Putamen (tissue), 1 donor: ENCODE measurements at regions not wholly inside any gene's neighbourhood (a gene's known extent, or its start where the extent isn't known, plus 50 kb on each side); places are given as distances from the start of the nearest gene placed in this dataset.
"Not testable (repeated sequence)": the region's sequence is repeated elsewhere in the genome, so short reads cannot be mapped to it uniquely, and the experiment has no call there.

Experiments used
- DNase-seq: peaks from one replicate; pipeline ENCODE4 v3.0.0-alpha.2; 2016; ENCODE audit warnings: low spot score

DNA sequence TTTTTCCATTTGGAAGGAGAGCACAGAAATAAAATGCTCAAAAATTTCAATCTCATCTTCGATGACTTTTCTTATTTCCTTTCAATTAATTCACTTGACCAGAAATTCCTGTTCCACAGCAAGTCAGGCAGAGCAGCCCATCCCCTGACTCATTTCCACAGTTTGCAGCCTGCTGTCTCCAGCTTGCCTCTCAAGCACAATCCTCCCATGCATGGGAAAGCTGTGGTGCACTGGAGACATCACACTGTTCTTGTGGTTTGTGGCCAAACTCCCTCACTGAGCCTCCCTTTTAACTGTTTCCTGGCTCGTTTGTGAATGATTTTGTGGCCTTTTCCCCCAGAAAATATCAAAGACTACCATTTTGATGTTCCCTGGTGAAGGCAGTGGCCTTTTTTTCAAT, 114.0 kb upstream of the ENPEP start:
- DNase-seq: no peak

- no peak for DNase-seq
Measured at GRCh38 chr4:110359076-110359475, 116.9 kb upstream of the ENPEP start.

DNA sequence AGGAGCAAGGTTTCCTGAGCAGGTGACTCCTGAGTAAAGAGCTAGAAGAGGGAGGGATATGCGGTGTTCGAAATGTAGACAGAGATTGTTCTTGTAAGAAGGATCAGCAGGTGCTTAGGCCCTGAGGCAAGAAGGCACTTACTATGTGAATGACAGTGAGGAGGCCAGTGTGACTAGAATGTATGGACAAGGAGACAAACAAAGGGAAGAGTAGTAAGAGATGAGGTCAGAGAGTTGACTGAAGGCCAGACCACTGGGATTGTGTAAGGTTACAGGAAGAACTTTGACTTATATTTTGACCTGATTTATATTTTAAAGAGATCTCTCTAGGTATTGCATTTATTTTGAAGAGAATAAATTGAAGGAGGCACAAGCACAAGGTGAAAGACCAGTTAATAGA, 118.4 kb upstream of the ENPEP start:
- no peak for DNase-seq

DNA sequence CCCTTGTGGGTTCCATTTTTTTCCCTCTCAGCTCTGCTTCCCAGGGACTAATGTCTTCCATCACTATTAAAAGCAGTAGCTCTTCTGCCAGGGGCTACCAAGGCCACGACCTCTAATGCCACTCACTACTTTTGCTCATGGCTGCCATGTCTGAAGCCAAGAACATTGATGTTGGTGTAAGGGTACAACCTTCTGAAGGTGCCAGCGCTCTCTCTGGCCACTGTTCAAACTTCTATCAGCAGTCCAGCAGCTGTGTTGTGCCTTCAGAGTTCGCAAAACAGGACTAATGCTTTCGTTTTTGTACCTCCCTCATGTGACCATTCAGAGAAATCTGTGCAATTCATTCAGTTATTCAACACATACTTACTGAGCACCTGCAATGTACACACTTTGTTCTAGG, 121.5 kb upstream of the ENPEP start:
- DNase-seq: no peak

GRCh38 chr4:110352670-110353442, 123.1 kb upstream of the ENPEP start:
- no peak for DNase-seq

DNA sequence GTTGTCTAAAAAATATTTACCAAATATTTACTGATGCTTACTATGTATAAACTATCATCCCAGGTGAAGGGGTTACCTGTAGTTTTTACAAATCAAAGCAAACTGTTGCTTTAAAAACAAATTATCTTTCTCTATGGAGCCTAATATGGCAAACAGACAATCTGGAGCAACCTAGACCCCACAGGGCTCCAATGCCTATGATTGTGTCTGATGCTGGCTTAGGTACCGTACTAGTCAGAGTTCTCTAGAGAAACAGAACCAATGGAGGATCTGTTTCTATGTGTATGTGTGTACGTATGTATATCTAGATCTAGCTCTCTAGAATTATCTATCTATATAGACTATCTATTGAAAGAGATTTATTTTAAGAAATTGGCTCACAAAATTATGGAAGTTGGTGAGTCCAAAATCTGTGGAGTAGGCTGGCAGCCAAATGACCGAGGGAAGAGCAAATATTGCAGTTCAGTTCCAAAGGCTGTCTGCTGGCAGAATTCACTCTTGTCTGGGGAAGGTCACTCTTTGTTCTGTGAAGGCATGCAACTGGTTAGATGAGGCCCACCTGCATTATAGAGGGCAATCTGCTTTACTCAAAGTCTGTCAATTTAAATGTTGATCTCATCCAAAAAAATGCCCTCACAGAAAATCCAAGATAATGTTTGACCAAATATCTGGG, 127.1 kb upstream of the ENPEP start:
- DNase-seq: no peak

DNA sequence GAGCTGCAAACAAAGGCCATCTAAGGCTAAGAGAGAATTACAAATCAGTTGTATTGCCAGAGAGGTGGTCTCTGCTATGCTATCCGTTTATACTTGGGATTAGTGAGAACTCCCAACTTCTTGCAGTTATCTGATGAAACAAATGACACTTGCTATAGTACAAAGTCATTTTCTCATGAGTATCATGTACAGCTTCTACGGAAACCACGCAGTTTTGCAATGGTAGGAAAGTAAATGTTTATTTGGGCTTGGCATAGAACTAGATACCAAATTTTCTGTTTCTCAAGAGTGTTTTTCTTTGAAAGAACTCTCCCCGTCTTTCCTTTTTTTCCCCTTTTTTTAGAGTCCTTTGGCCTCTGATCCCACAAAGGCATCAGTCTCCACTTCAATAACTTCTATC, 128.2 kb upstream of the ENPEP start:
- DNase-seq: no peak

- DNase-seq: no peak
Measured at GRCh38 chr4:110344165-110344564, 131.8 kb upstream of the ENPEP start.

GRCh38 chr4:110343534-110343933, 132.4 kb upstream of the ENPEP start:
- DNase-seq: no peak

GRCh38 chr4:110341118-110341517, 134.8 kb upstream of the ENPEP start:
- DNase-seq: not testable (repeated sequence)

GRCh38 chr4:110335399-110335798, 137.0 kb upstream of the ELOVL6 start:
- DNase-seq: no peak

GRCh38 chr4:110332483-110332882, 134.1 kb upstream of the ELOVL6 start:
- DNase-seq: no peak

GRCh38 chr4:110326426-110326825, 128.0 kb upstream of the ELOVL6 start:
- DNase-seq: not testable (repeated sequence)

- DNase-seq: no peak
Measured at GRCh38 chr4:110310795-110311194, 112.4 kb upstream of the ELOVL6 start.

DNA sequence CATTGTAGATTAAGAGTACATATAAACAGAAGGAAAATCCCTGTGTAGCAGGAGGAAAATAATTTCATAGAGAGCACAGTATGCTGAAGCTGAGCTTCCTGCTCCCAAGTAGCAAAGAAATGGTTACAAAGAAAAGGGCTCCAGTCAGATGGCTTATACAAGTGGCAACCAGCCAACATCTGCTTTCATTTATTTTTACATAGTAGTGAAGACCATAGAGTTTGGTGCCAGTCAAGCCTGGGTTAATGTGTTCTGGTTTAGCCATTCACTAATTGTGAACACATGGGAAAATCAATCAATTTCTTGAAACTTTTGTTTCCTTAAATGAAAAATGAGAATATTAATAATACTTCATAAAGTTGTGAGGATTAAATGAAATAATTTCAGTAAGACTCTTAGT, 111.3 kb upstream of the ELOVL6 start:
- no peak for DNase-seq

DNA sequence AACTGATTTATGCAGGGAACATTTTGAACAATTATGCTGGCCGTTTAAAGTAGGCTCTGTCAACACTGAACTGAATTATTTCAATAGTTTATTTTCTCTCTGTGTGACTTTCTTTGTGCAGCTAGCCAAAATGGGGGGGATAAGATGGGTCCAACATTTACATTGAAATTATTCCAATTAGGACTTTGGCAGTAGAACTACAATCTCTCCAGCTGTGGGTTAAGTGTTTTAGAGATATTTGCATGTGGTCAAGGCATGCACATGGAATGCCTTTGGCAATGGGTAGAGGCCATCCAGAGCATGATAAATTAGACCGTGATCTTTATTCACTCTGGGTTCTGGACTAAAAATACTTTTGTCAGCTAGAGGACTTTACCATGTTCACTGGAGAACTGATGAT, 107.9 kb upstream of the ELOVL6 start:
- no peak for DNase-seq

GRCh38 chr4:110305455-110305854, 107.0 kb upstream of the ELOVL6 start:
- no peak for DNase-seq

DNA sequence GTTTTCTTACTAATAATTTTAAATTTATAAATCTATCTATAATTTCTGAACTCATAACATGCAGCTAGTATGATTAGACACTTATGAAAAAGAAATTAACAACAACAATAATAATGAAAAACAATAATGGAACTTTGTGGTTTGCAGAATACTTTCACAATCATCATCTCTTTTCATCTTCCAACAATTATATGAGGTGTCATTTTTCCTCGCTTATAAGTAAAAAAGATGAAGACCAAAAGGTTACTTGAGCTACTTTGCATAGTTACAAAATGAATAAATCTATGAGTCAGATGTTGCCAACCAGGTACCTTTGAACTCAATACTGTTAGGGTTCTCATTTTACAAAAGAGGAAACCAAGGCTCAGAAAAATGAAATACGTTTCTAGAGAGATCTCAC, 98.5 kb upstream of the ELOVL6 start:
- no peak for DNase-seq

- no peak for DNase-seq
Measured at GRCh38 chr4:110294165-110294564, 95.8 kb upstream of the ELOVL6 start.

GRCh38 chr4:110292994-110293744, 94.8 kb upstream of the ELOVL6 start:
- no peak for DNase-seq

DNA sequence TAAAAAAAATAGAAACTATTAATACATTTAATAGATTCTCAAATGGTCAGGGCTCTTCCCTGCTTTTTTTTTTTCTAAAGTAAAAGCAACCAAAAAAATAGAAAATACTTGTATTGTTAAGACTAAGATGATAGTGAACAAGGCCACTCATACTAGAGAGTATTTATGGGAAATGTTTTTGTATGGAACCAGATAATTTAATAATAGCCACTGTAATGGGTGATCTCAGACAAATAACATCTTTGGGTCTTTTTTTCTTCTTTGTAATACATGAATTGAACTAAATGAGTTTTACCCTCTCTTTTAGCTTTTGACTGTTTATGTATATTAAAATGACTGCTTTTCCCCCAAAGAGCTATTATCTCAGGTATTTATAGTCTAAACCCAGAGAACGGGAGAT, 92.1 kb upstream of the ELOVL6 start:
- DNase-seq: no peak

- DNase-seq: no peak
Measured at GRCh38 chr4:110289601-110290100, 91.2 kb upstream of the ELOVL6 start.

DNA sequence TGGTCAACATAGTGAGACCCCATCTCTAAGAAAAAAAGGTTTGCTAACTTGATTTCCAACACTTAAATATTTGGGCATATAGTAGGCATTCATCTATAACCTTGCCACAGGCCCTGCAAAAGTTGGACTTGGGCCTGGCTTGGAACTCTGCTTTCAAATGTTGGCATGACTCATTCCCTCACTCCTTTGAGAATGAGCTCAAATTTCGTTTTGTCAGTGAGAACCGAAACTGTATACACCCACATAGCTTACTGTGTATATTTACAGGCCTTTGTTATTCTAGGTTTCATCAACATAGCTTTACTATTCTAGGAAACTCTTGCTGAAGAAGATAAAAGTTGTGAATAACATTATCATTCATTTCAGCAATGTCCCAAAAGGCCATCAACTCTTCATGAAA, 88.7 kb upstream of the ELOVL6 start:
- no peak for DNase-seq
